ENCODE measurements at regions not wholly inside any gene's neighbourhood (a gene's known extent, or its start where the extent isn't known, plus 50 kb on each side); places are given as distances from the start of the nearest gene placed in this dataset.

DNA sequence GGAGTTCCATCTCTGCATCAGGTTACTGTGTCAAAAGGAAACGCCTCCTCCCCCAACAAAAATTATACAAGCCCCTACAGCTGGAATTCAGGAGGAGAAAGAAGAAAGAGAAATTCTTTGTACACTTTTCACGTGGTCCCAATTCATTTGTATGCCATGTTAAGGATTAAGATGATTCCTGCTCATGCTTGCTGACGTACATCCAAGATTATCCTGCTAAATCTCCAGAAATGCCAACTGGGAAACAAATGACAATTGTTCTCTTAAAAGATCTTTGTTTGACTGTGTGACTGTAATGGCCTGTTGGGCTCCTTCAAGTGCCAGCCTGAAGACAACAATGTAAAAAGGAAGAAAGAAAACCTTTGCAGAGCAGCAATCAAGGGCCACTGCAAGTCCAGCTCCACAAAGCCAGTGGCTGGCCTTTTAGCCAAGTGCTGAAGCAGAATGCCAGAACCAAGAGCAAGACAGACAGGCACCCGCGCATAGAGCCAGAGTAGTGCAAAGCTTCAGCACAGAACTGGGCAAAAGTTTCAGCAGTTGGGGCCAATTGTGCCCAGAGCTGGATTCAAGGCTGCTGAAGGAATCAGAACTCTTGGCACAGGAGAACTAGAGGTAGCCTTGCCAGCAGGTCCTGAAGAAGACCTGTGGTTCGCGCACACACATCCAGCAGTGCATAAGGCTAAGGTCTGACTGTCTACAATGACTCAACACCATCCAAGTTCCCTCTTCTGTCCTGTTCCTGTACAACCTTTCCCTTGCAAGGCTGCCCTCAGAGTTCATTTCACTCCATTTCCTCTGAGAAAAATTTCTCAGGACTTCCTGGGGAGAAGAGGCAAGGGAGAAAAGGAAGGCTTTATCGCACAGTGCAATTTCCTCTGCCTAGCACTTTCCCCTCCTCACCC lies 209.7 kb upstream of the BMP4 start:
- H3K36me3 ChIP-seq (replicated peaks; ENCODE audit: insufficient read depth, low read depth) = no peaks in the 10 kb centered on the region
- no peaks in the 10 kb centered on the region for H3K9me3 ChIP-seq (ENCODE audit: low read depth)
- H2AFZ ChIP-seq = no peak overlapping the region
- H3K27ac ChIP-seq = no peak overlapping the region
- H3K4me3 ChIP-seq = no peak overlapping the region
- TF ChIP-seq, protein P1, sequence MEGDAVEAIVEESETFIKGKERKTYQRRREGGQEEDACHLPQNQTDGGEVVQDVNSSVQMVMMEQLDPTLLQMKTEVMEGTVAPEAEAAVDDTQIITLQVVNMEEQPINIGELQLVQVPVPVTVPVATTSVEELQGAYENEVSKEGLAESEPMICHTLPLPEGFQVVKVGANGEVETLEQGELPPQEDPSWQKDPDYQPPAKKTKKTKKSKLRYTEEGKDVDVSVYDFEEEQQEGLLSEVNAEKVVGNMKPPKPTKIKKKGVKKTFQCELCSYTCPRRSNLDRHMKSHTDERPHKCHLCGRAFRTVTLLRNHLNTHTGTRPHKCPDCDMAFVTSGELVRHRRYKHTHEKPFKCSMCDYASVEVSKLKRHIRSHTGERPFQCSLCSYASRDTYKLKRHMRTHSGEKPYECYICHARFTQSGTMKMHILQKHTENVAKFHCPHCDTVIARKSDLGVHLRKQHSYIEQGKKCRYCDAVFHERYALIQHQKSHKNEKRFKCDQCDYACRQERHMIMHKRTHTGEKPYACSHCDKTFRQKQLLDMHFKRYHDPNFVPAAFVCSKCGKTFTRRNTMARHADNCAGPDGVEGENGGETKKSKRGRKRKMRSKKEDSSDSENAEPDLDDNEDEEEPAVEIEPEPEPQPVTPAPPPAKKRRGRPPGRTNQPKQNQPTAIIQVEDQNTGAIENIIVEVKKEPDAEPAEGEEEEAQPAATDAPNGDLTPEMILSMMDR (IDR thresholded peaks at IDR 0.05; ENCODE audit: poor library complexity) = no peak
- no peak for TF ChIP-seq EZH2 (IDR thresholded peaks at IDR 0.05; ENCODE audit: borderline replicate concordance)
- no peak for TF ChIP-seq EZH2phosphoT487 (IDR thresholded peaks at IDR 0.05; ENCODE audit: low read depth, severe bottlenecking, unreplicated experiment)
- no peak overlapping the region for H3K4me2 ChIP-seq
- H3K79me2 ChIP-seq = no peaks in the 10 kb centered on the region
- no peaks in the 10 kb centered on the region for H3K4me1 ChIP-seq (ENCODE audit: insufficient read depth)
- H3K9me2 ChIP-seq (replicated peaks; ENCODE audit: insufficient read depth) = no peaks in the 10 kb centered on the region
- no peaks in the 10 kb centered on the region for H4K20me1 ChIP-seq (ENCODE audit: insufficient read depth, poor library complexity, severe bottlenecking)
- DNase-seq (ENCODE audit: low spot score) = no peak
- H3K27me3 ChIP-seq = no peaks in the 10 kb centered on the region
- WGBS (ENCODE audit: low lambda C conversion rate, missing lambda C conversion rate) = 91% methylated on average over 8 of the region's 8 CpGs

DNA sequence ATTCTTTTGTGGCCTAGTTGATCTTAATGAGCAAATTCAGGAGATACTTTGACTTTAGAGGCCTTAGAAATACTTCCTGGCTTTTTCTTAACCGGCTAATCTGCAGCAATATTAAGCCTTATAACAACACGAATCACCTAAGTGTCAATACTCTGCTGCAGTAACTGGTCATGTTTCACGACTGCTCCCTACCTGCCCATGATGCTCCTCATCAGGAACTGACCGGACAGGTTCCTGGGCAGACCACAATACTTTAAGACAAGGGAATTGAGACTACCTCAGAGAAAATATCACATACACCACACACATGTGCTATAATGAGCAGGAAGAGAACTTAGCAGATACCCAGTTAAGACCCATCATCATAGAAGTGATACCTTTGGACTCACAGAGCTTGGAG lies 211.9 kb upstream of the BMP4 start:
- Histone ChIP-seq H3K4me1 (ENCODE audit: insufficient read depth) (peaks cover 4% of the 10 kb centered on the region), H4K20me1 (ENCODE audit: insufficient read depth, poor library complexity, severe bottlenecking) (no peaks in the 10 kb centered on the region), H3K27ac (no peak overlapping the region), H3K9me2 (replicated peaks; ENCODE audit: insufficient read depth) (no peaks in the 10 kb centered on the region), H3K36me3 (replicated peaks; ENCODE audit: insufficient read depth, low read depth) (no peaks in the 10 kb centered on the region), H3K79me2 (no peaks in the 10 kb centered on the region), H3K4me2 (no peak overlapping the region), H2AFZ (no peak overlapping the region), H3K9me3 (ENCODE audit: low read depth) (no peaks in the 10 kb centered on the region), H3K27me3 (no peaks in the 10 kb centered on the region), H3K4me3 (no peak overlapping the region)
- TF ChIP-seq, protein P1 (IDR thresholded peaks at IDR 0.05; ENCODE audit: poor library complexity) = no peak
- TF ChIP-seq EZH2phosphoT487 (IDR thresholded peaks at IDR 0.05; ENCODE audit: low read depth, severe bottlenecking, unreplicated experiment) (no peak), EZH2 (IDR thresholded peaks at IDR 0.05; ENCODE audit: borderline replicate concordance) (no peak)
- 69% methylated on average over 4 of the region's 4 CpGs for WGBS (ENCODE audit: low lambda C conversion rate, missing lambda C conversion rate)
- no peak for DNase-seq (ENCODE audit: low spot score)

DNA sequence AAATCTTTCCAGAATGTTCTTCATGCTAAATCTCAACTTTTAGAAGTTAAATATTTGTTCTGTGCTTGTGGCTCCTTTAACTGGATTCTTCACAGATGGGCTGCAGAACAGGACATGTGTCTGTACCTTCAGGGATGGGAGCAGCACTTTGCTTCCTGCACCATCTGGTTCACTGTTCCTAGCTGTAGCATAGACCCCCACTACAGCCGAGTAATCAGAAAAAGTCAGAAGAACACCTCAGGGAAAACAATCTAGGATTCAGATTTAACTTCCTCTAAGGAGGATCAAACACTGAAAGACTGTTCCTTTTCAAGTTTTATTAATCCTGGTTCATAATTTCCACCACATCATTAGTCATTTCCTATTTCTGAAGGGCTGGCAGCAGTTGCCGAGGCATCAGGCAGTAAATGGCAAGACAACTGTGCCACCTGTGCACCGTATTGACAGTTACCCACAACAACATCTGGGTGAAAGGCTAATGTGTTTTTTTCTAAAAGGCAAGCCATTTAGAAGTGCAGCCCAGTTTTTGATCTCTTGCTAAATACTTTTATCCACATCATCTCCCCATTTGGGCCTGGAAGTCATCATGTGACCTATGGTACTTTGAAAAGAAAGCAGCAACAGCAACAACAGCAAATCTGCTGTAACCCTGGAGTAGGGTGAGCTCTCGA lies 212.8 kb upstream of the BMP4 start:
- H3K4me2 ChIP-seq = no peak overlapping the region
- H3K79me2 ChIP-seq = no peaks in the 10 kb centered on the region
- no peak overlapping the region for H3K4me3 ChIP-seq
- H3K36me3 ChIP-seq (replicated peaks; ENCODE audit: insufficient read depth, low read depth) = no peaks in the 10 kb centered on the region
- no peaks in the 10 kb centered on the region for H3K27me3 ChIP-seq
- 56% methylated on average over 4 of the region's 4 CpGs for WGBS (ENCODE audit: low lambda C conversion rate, missing lambda C conversion rate)
- no peak for DNase-seq (ENCODE audit: low spot score)
- H3K4me1 ChIP-seq (ENCODE audit: insufficient read depth) = peaks cover 6% of the 10 kb centered on the region
- TF ChIP-seq EZH2 (IDR thresholded peaks at IDR 0.05; ENCODE audit: borderline replicate concordance) (no peak), EZH2phosphoT487 (IDR thresholded peaks at IDR 0.05; ENCODE audit: low read depth, severe bottlenecking, unreplicated experiment) (no peak)
- TF ChIP-seq, protein P1 (IDR thresholded peaks at IDR 0.05; ENCODE audit: poor library complexity) = no peak
- no peaks in the 10 kb centered on the region for H4K20me1 ChIP-seq (ENCODE audit: insufficient read depth, poor library complexity, severe bottlenecking)
- no peaks in the 10 kb centered on the region for H3K9me2 ChIP-seq (replicated peaks; ENCODE audit: insufficient read depth)
- no peak overlapping the region for H2AFZ ChIP-seq
- H3K27ac ChIP-seq = no peak overlapping the region
- no peaks in the 10 kb centered on the region for H3K9me3 ChIP-seq (ENCODE audit: low read depth)

Measured in hepatocyte (in vitro differentiated cells).